Gastroesophageal sphincter (tissue), 3 donors: ENCODE measurements at regions not wholly inside any gene's neighbourhood (a gene's known extent, or its start where the extent isn't known, plus 50 kb on each side); places are given as distances from the start of the nearest gene placed in this dataset.

Experiments used
- CTCF ChIP-seq, 4 experiments: fragments of 200-600 bp in 2 of 4; fragments of 450-650 bp in 2 of 4; sonication (generic) in 1 of 4; IDR thresholded peaks; one replicate each; pipeline ENCODE4 v1.5.1; 2017 to 2019; ENCODE audit warnings: antibody characterized with exemption in 4 of 4, mild to moderate bottlenecking in 2 of 4, moderate library complexity in 2 of 4
- POLR2A ChIP-seq, 2 donors: fragments of 450-650 bp; IDR thresholded peaks; one replicate each; pipeline ENCODE4 v1.6.1; 2017; ENCODE audit warnings: antibody characterized with exemption in 2 of 2, mild to moderate bottlenecking in 2 of 2, moderate library complexity in 1 of 2
- POLR2AphosphoS5 ChIP-seq: sonication (generic); formaldehyde crosslinking; IDR thresholded peaks from one replicate; pipeline ENCODE4 v1.6.1; 2017; ENCODE audit warnings: antibody characterized with exemption

GRCh38 chr10:111532139-111532538 is 455.3 kb downstream of the ADRA2A start:
- no peak for TF ChIP-seq CTCF (IDR thresholded peaks at IDR 0.05)
- TF ChIP-seq POLR2A (IDR thresholded peaks at IDR 0.05), result no peak
- TF ChIP-seq POLR2AphosphoS5, result no peak
